H9 (cell line): ENCODE measurements at regions not wholly inside any gene's neighbourhood (a gene's known extent, or its start where the extent isn't known, plus 50 kb on each side); places are given as distances from the start of the nearest gene placed in this dataset.
A peak's percentile ranks its signal among the peaks of the same experiment; 100 is the strongest.

Source experiments
- DNase-seq: peaks from one replicate; pipeline ENCODE4 v3.0.0-alpha.2; 2017
- H2AFZ ChIP-seq: one replicate; pipeline ENCODE4 v1.6.1; 2013; ENCODE audit warnings: mild to moderate bottlenecking, low read length, control low read depth, moderate library complexity
- H2AK5ac ChIP-seq: 2 replicates; pipeline ENCODE4 v1.6.1; 2013; ENCODE audit warnings: low read length, control low read depth, mixed read lengths; ENCODE audit not compliant: insufficient read length
- H2BK120ac ChIP-seq: one replicate; pipeline ENCODE4 v1.6.1; 2013; ENCODE audit warnings: low read depth, mild to moderate bottlenecking, low read length, control low read depth, inconsistent platforms; ENCODE audit not compliant: poor library complexity, severe bottlenecking
- H2BK12ac ChIP-seq: 2 replicates; pipeline ENCODE4 v1.6.1; 2013; ENCODE audit warnings: low read length, control low read depth, mixed read lengths, low read depth; ENCODE audit not compliant: insufficient read length
- H2BK15ac ChIP-seq: 2 replicates; pipeline ENCODE4 v1.6.1; 2013; ENCODE audit warnings: low read depth, low read length, control low read depth
- H2BK20ac ChIP-seq: one replicate; pipeline ENCODE4 v1.6.1; 2013; ENCODE audit warnings: low read depth, mild to moderate bottlenecking, low read length, control low read depth, inconsistent platforms; ENCODE audit not compliant: poor library complexity, severe bottlenecking
- H2BK5ac ChIP-seq: 2 replicates; pipeline ENCODE4 v1.6.1; 2013; ENCODE audit warnings: low read length, control low read depth, mixed read lengths; ENCODE audit not compliant: insufficient read length
- H3K14ac ChIP-seq: 2 replicates; pipeline ENCODE4 v1.6.1; 2013; ENCODE audit warnings: low read length, control low read depth; ENCODE audit not compliant: insufficient read depth
- H3K18ac ChIP-seq: 2 replicates; pipeline ENCODE4 v1.6.1; 2013; ENCODE audit warnings: low read depth, mild to moderate bottlenecking, mixed read lengths, low read length, control low read depth; ENCODE audit not compliant: insufficient read length
- H3K23ac ChIP-seq: 2 replicates; pipeline ENCODE4 v1.6.1; 2013; ENCODE audit warnings: low read length, control low read depth, mixed read lengths, low read depth; ENCODE audit not compliant: insufficient read length
- H3K23me2 ChIP-seq: 2 replicates; pipeline ENCODE4 v1.6.1; 2013; ENCODE audit warnings: low read depth, mild to moderate bottlenecking, mixed read lengths, low read length, control low read depth; ENCODE audit not compliant: insufficient read length, poor library complexity, severe bottlenecking
- H3K27ac ChIP-seq: 2 replicates; pipeline ENCODE4 v1.5.1; 2013; ENCODE audit warnings: low read length, control low read depth, mixed read lengths, low read depth; ENCODE audit not compliant: insufficient read length
- H3K27me3 ChIP-seq: 2 replicates; pipeline ENCODE4 v1.6.1; 2013; ENCODE audit warnings: low read length, control low read depth, inconsistent platforms; ENCODE audit not compliant: insufficient read depth
- H3K4ac ChIP-seq: 2 replicates; pipeline ENCODE4 v1.6.1; 2013; ENCODE audit warnings: low read depth, mild to moderate bottlenecking, control low read depth, inconsistent platforms, low read length, moderate library complexity
- H3K4me1 ChIP-seq: 2 replicates; pipeline ENCODE4 v1.6.1; 2013; ENCODE audit warnings: low read length, control low read depth, inconsistent platforms; ENCODE audit not compliant: insufficient read depth
- H3K4me2 ChIP-seq: 2 replicates; pipeline ENCODE4 v1.6.1; 2013; ENCODE audit warnings: low read length, control low read depth, mixed read lengths; ENCODE audit not compliant: insufficient read length, insufficient read depth
- H3K56ac ChIP-seq: 2 replicates; pipeline ENCODE4 v1.6.1; 2013; ENCODE audit warnings: low read depth, mild to moderate bottlenecking, mixed read lengths, low read length, control low read depth; ENCODE audit not compliant: insufficient read length
- H3K79me1 ChIP-seq: 2 replicates; pipeline ENCODE4 v1.6.1; 2013; ENCODE audit warnings: low read depth, mild to moderate bottlenecking, moderate library complexity, low read length, control low read depth, inconsistent platforms; ENCODE audit not compliant: insufficient read depth, poor library complexity, severe bottlenecking
- H3K79me2 ChIP-seq: 2 replicates; pipeline ENCODE4 v1.6.1; 2013; ENCODE audit warnings: low read length, control low read depth, inconsistent platforms; ENCODE audit not compliant: insufficient read depth
- H3K9ac ChIP-seq: 2 replicates; pipeline ENCODE4 v1.6.1; 2013; ENCODE audit warnings: low read length, control low read depth, mixed read lengths; ENCODE audit not compliant: insufficient read length; ENCODE audit errors: extremely low read depth
- H3K9me3 ChIP-seq: one replicate; pipeline ENCODE4 v1.6.1; 2013; ENCODE audit warnings: low read depth, low read length, inconsistent platforms; ENCODE audit not compliant: control insufficient read depth
- H3T11ph ChIP-seq: one replicate; pipeline ENCODE4 v1.6.1; 2013; ENCODE audit warnings: mild to moderate bottlenecking, low read length, control low read depth, inconsistent platforms
- H4K20me1 ChIP-seq: one replicate; pipeline ENCODE4 v1.6.1; 2013; ENCODE audit not compliant: control insufficient read depth, insufficient read length, insufficient read depth
- H4K5ac ChIP-seq: 2 replicates; pipeline ENCODE4 v1.6.1; 2013; ENCODE audit warnings: low read depth, mild to moderate bottlenecking, mixed read lengths, low read length, control low read depth; ENCODE audit not compliant: insufficient read length
- H4K8ac ChIP-seq: replicated peaks from 2 replicates; pipeline ENCODE4 v1.6.1; 2013; ENCODE audit warnings: low read length, control low read depth, mixed read lengths, low read depth; ENCODE audit not compliant: insufficient read length
- H4K91ac ChIP-seq: 2 replicates; pipeline ENCODE4 v1.6.1; 2013; ENCODE audit warnings: low read depth, mild to moderate bottlenecking, moderate library complexity, mixed read lengths, low read length, control low read depth; ENCODE audit not compliant: insufficient read length
- H3K27ac Mint-ChIP-seq, 3 experiments: 2 replicates in 2 of 3; 3 replicates in 1 of 3; pipeline ENCODE4 v1.8.0; 2020 to 2021; ENCODE audit warnings: mixed read lengths in 3 of 3, mild to moderate bottlenecking in 1 of 3, moderate library complexity in 1 of 3
- H3K27me3 Mint-ChIP-seq: 2 replicates; pipeline ENCODE4 v1.8.0; 2021; ENCODE audit warnings: low read depth, mild to moderate bottlenecking, moderate library complexity, mixed read lengths
- H3K36me3 Mint-ChIP-seq, 3 experiments: 2 replicates in 2 of 3; 3 replicates in 1 of 3; pipeline ENCODE4 v1.8.0; 2020 to 2021; ENCODE audit warnings: low read depth in 3 of 3, mixed read lengths in 3 of 3; ENCODE audit not compliant: insufficient read depth in 1 of 3
- H3K4me1 Mint-ChIP-seq, 2 experiments: 2 replicates each; pipeline ENCODE4 v1.8.0; 2020; ENCODE audit warnings: mixed read lengths in 2 of 2
- H3K4me3 Mint-ChIP-seq, 2 experiments: 2 replicates in 1 of 2; 3 replicates in 1 of 2; pipeline ENCODE4 v1.8.0; 2020 to 2021; ENCODE audit warnings: mild to moderate bottlenecking in 2 of 2, mixed read lengths in 2 of 2, moderate library complexity in 1 of 2
- H3K9me3 Mint-ChIP-seq, 2 experiments: 2 replicates in 1 of 2; 3 replicates in 1 of 2; pipeline ENCODE4 v1.8.0; 2020; ENCODE audit warnings: mild to moderate bottlenecking in 2 of 2, mixed read lengths in 2 of 2, moderate library complexity in 1 of 2
- CTCF ChIP-seq: fragments of 200-600 bp; sonication (generic); conservative IDR thresholded peaks from 3 replicates; pipeline ENCODE4 v1.8.0; 2021; ENCODE audit warnings: antibody characterized with exemption, mild to moderate bottlenecking
- WGBS: extraction: QIAGEN DNeasy Blood & Tissue Kit; methylation state at CpG from one replicate; pipeline ENCODE4 v1.1.7; 2013; ENCODE audit warnings: missing lambda C conversion rate, low lambda C conversion rate, mixed read lengths; ENCODE audit not compliant: insufficient read length; ENCODE audit errors: extremely low coverage; 5-methylcytosine and 5-hydroxymethylcytosine counted together

GRCh38 chrX:125203365-125203736, 116.3 kb upstream of the TEX13C start:
- no peak overlapping the region for H2AFZ ChIP-seq
- no peaks in the 10 kb centered on the region for H3K79me2 ChIP-seq
- no peak overlapping the region for H4K91ac ChIP-seq
- peak overlapping the region; percentile 80 to 88 for H3K4me3 Mint-ChIP-seq
- no peaks in the 10 kb centered on the region; the same call in 1 of the 2 replicates for H3K4me1 ChIP-seq
- peaks cover 31 to 38% of the 10 kb centered on the region in 2 experiments for H3K4me1 Mint-ChIP-seq
- no peak overlapping the region for H3K27ac ChIP-seq
- H2BK20ac ChIP-seq, result no peak overlapping the region
- no peak overlapping the region for H3K23ac ChIP-seq
- no peak for TF ChIP-seq CTCF
- no peaks in the 10 kb centered on the region for H3K79me1 ChIP-seq
- H3K9me3 ChIP-seq, result no peaks in the 10 kb centered on the region
- H3K36me3 Mint-ChIP-seq, result no peaks in the 10 kb centered on the region; a peak in 1 of 7 replicates
- no peak overlapping the region for H3K27ac Mint-ChIP-seq
- H2AK5ac ChIP-seq, result no peak overlapping the region
- H3K14ac ChIP-seq, result no peak overlapping the region
- no peak overlapping the region for H3K18ac ChIP-seq
- H3K27me3 Mint-ChIP-seq, result peaks cover 36% of the 10 kb centered on the region
- H3K23me2 ChIP-seq, result peaks cover 23% of the 10 kb centered on the region
- no peak overlapping the region; the same call in 1 of the 2 replicates for H2BK15ac ChIP-seq
- no CpG with 5 or more reads among the region's 25 CpGs for WGBS
- no peak overlapping the region for H3K56ac ChIP-seq
- no peak overlapping the region for H3K4ac ChIP-seq
- H3K9me3 Mint-ChIP-seq, result peaks cover 0 to 21% of the 10 kb centered on the region in 2 experiments; a peak in 4 of 5 replicates
- no peaks in the 10 kb centered on the region for H4K20me1 ChIP-seq
- no peak overlapping the region for H3T11ph ChIP-seq
- peaks cover 12% of the 10 kb centered on the region; the same call in 1 of the 2 replicates for H3K27me3 ChIP-seq
- DNase-seq, result no peak
- no peak overlapping the region for H2BK5ac ChIP-seq
- H3K9ac ChIP-seq, result no peak overlapping the region
- H4K8ac ChIP-seq, result no peak overlapping the region
- H2BK12ac ChIP-seq, result no peak overlapping the region
- no peak overlapping the region for H2BK120ac ChIP-seq
- no peak overlapping the region for H4K5ac ChIP-seq
- H3K4me2 ChIP-seq, result peak overlapping the region; percentile 81
